Superior temporal gyrus (tissue), 1 donor: ENCODE measurements at regions not wholly inside any gene's neighbourhood (a gene's known extent, or its start where the extent isn't known, plus 50 kb on each side); places are given as distances from the start of the nearest gene placed in this dataset.
"Not testable (repeated sequence)": the region's sequence is repeated elsewhere in the genome, so short reads cannot be mapped to it uniquely, and the experiment has no call there.

Source experiments
- DNase-seq: peaks from one replicate; pipeline ENCODE4 v3.0.0-alpha.2; 2016; ENCODE audit errors: extremely low spot score

DNA sequence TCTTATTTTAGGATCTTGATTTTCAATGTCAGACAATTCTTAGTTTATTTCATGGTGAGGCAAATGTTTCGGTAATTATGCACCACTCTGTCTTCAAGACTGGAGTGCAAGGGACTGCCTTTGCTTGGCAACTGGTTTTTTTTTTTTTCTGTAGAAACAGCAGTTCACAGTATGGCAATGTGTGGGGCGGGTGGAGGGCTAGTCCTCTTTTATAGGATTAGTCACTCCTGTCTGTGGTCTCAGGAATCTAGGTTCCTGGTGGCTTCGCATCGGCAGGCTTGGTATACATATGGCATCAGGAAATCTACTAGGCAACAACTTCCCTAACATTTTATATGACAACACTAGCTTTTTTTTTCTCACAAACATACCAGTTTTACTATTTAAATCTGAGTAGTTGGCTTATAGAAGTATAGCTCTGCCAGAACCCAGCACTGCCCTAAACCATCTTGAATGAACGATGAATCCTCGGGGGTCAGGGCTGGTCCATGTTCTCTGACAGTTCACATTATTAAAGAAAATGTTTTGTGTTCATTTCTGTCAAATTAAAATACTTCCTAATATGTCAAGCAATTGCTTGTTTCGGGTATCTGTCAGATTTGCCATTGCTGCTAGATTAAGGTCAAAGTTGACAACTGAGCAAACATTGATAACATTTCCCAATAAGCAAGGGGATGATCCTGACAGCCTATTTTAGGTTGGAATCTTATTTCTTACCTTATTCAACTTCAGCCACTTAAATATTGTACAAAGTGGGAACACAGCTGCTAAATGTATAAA lies 289.7 kb upstream of the VSTM2A start:
- no peak for DNase-seq

DNA sequence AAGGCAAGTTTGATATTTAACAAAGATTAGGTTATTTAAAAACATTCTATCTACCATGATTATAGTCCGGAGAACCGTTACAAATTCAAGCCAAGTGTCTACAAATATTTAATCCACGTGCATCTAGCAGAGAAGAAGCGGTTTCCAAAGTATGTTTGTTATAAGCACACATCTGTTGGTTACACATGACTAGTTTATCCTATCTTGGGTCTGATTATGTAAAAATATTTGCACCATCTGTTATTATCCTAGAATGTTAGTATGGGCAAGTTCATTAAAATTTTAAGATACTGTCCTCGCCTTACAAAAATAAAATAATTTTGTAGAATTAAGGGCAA lies 289.2 kb upstream of the VSTM2A start:
- no peak for DNase-seq

DNA sequence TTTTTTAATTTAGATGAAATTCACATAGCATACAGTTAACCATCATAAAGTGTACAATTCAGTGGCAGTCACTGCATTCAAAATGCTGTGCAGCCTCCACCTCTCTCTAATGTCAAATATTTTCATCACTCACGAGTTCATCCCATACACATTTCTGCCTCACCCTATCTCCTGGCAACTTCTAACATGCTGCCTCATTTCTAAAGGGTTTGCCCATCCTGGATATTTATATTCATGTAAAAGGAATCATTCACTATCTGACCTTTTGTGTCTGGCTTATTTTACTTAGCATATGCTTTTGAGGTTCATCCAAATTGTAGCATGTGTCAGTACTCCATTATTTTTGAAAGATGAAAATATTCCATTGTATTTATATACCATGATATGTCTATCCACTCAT lies 286.9 kb upstream of the VSTM2A start:
- DNase-seq: no peak

DNA sequence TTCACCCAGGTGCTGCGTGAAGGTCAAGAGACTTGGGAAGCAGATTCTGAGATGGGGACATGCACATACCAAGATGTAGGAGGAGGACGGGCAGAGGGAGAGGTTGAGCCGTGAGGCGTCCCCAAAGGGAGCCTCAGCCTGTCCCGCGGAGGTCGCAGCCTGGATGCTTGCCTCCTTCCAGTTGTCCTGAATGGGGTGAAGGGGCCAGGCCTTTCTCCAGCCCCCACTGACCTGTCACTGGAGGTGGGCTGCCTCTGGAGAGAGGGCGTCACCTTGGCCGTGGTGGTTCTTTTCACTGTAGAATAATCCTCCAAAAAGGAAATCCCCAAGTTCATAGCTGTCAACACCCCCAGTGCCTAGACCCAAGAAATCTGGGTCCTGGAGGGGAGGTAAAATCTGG lies 283.0 kb upstream of the VSTM2A start:
- no peak for DNase-seq

DNA sequence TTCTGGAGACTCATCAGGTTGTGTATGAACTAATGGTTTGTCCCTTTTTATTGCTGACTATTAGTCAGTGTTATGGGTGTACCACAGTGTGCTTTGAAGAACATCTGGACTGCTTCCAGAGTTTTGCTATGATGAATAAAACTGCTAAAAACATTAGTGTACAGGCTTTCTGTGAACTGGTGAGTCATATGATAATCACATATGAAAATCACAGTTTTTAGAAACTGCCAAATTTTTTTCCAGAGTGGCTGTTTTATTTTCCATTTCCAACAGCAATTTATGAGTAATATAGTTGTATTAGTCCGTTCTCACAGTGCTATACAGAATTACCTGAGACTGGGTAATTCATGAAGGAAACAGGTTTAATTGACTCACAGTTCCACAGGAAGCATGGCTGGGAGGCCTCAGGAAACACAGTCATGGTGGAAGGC lies 281.2 kb upstream of the VSTM2A start:
- peak; percentile 64 for DNase-seq

DNA sequence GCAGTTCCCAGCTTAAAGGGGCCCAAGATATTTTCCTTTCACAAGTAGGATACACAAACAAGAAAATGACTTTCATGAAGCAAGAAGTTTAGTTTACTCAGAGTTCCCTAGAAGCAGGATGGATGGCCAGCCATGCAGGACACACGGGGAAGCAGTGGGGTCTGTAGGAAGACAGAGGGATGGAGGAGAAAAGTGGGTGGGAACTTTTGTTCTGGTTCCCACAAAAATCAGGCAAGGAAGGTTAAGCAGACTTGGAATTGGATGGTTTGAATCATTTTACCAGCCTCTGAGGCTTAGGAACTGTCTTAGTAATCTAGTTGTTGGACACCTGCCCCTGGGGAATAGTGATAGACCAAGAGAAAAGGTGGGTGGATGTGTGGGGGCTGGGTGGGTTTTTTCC lies 263.3 kb upstream of the VSTM2A start:
- no peak for DNase-seq

DNA sequence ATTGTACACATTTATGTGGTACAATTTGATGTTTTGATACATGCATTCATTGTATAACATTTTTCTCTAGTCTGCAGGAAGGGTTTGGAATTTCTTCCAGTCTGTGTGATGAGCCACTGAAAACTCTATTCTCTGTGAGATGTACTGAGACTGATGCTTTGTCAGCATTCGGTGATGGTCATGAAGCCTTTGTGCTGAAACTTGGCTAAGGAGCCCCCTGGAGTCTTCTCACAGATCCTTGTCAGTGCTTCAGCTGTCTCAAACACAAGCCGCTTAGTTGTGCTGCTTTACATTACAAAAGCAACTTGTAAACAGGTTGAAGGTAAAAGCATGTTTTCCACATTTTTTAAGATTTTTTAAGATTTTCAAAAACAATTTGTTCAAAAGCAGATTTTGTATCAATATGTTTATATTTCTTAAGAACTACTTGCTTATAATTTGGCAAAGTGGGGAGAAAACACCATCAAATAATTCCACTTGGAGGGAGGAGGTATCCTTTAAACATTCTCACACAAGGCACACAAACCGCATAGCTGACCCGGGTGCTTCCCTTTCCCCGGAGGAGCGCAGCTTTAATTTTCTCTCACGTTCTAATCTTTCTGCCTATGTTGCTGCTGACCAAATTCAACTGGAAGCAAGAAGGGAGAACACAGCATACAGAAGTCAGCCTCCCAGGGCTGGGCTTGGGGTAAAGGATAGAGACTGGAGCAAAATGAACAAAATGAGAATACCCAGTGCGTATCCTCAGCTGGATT lies 249.8 kb upstream of the VSTM2A start:
- DNase-seq: no peak

DNA sequence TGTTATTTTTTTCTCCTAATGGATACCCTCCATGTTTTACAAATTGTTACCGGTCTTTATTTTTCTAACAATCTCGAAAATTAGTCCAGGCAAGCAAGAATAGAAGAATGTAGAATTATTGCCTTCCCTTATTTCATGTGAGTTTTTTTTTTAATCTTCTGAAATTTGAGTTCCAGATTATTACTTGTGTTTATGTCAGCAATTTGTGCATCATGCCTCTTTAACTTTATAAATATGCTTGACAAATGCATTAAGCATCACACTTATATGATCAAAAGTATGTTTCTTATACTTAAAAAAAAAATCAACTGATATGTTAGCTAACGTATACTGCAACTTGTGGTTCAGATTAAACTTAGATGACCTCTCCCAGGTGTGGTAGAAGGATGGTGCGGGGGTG lies 242.7 kb upstream of the VSTM2A start:
- DNase-seq: no peak

DNA sequence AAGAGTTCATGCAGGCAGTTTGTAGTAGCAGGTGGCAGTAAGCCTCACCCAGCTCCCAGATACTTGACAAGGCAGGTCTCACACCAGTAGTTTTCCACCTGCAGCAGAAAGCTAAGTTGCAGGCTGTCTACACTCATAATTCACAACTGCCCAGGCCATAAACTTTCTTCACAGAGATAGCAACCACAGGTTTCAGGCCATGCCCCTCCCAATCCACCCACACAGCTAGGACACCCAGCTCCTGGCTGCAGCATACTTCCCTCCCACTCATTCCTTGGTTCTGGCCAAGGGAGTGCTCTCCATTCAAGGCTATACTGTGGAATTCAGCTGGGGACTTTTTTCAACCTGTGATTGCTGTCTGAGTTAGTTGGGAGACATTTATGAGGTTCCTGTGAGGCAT lies 226.2 kb upstream of the VSTM2A start:
- not testable (repeated sequence) for DNase-seq

DNA sequence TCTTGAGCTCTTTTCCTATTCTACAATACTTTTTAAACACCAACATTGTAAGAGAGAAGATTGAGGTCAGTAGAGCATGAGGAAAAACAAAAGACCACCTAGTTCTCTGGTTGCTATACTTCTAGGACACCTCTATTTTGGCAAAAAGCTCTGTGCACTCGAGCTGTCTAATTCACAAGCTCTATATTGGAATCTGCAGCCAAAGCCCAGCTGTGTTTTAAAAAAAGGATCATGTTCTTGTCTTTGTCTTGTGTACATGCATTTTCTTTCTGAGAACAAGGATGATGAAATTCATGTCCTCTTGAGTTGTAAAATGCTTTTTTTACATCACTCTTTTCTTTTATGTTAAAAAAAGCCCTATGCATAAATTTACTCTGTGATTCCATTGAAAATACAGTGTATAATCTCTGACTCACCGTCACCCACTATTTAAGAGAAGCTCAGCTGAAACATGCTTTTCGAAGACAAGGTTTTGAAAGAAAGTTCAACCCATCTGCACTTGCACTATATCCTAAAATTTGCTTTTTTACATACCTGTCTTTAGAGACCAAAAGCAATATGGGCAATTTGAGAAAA lies 215.5 kb upstream of the VSTM2A start:
- peak; percentile 53 for DNase-seq

DNA sequence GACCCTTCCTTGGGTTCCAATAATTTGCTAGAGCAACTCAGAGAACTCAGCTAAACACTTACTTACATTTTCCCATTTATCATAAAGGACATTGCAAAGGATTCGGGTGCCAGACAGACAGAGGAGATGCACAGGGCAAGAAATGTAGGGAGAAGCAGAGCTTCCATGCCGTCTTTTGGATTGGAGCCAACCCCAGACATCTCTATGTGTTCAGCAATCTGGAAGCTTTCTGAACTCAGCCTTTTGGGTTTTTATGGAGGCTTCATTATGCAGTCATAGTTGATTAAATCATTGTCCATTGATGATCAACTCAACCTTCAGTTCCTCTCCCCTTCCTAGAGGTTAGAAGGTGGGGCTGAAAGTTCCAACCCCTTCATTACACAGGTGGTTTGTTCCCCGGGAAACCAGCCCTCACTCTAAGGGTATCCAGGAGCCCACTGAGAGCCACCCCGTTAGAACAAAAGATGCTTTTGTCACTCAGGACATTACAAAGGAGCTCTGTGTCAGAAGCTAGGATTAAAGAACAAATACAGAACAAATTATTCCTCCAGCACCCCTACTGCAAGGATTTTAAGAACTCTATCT lies 211.9 kb upstream of the VSTM2A start:
- peak; percentile 76 for DNase-seq

DNA sequence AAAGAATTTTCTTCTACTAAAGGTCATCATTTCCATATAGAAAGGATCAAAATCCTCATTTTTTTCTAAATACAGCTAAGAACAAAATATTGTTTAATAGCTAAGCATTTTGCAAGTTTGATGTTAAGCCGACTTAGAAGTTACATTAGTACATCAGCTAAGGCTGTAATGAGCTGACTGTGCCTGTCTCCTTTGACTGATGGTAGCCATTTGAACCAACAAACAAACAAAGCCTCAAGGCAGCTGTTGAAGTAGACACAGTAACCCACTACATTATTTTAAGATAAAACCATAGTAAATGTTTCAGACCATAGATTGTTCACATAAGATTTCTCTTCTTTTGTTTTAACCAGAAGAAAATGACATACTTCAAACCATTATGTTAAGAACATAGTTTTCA lies 210.9 kb upstream of the VSTM2A start:
- no peak for DNase-seq

DNA sequence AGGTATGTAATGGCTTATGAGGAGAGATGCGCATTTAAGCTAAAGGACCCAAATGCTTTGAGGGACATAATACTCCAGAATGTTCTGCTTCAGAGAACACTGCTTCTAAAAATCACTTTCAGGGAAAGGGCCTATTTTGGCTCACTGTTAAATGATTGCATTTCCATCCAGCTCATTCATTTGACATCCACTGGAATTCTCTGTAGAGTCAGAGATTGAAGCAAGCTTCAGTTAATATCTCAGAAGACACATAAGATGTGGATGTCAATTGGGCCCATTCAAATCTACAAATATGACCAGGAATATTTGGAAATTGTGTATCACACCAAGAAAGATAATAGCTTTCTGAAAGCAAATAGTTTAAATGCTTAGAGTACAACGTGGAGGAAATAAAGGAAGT lies 209.9 kb upstream of the VSTM2A start:
- no peak for DNase-seq

DNA sequence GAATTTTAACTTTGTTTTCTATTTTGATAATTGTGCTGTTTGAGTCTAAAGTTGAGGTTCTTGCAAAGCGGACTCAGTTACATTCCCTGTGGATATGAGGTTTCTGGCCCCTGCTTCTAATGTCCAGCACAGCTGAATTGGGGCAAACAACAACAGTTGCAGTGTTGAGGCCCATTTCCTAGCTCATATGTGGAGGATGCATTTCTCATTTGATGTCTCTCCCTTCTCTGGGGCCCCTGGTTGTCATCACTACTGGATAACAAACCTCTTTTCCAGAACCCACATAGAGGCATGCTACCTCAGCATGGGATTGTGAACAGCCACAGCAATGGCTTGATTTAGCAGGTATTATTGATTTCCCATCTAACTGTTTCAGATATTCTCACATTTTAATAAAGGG lies 208.2 kb upstream of the VSTM2A start:
- no peak for DNase-seq

DNA sequence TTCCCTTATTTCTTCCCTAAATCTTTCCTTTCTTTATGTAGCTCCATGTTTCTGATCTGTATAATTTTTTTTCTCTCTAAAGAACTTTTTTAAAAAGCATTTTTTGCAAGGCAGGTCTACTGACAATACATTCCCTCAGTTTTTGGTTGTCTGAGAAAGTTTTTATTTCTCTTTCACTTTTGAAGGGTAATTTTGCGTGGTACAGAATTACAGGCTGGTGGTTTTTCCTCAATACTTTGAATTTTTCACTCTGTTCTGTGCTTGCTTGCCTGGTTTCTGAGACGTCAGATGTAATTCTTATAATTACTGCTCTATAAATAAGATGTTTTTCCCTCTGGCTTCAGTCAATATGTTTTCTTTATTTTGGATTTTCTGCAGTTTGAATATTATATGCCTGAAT lies 205.4 kb upstream of the VSTM2A start:
- DNase-seq: no peak

DNA sequence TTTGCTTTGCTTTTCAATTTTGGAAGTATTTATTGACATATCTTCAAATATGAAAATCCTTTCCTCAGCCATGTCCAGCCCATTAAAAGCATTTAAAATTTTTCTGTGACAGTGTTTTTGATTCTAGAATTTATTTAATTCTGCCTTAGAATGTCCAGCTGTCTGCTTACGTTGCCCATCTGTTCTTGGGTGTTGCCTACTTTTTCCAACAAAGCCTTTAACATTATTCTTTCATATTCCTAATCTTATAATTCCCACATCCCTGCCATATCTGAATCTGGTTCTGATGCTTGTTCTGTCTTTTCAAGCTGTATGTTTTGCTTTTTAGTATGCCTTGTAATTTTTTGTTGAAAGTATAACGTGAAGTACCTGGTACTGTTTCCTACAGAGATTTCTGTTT lies 204.7 kb upstream of the VSTM2A start:
- DNase-seq: no peak

DNA sequence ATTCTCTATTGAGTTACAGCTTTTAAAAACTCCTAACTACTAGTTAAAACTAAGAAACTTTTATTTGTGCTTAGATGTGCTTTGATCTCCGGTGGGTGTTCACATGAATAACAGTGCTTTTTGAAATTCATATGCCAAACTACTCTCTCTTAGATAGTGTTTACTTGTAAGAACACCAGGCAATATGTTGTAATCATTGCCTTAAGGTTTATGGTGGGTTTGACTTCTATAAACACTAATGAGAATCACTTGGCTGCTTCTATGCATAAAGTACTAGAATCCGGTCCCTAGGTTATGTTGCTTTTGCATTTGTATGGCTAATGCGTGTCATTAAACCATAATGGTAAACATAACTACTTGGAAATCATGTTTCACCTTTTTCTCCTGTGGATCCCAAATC lies 203.9 kb upstream of the VSTM2A start:
- no peak for DNase-seq

DNA sequence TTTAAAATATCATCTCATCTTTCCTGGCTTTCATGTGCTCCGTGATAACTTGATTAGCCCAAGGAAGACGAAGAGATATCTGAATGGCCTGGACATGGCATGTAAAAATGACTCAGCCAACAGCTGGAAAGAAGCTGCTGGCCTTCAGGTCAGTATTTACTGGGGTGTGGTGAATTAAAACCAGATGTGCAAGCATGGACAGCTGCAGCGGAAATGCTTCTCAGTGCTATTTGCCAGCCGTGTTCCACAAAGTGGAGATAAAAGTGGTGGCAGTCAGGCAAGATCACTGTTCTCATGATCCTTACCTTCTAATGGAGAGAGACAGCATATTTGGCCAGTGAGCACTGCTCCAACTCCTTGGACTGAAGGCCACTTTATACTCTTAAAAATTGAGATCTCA lies 203.1 kb upstream of the VSTM2A start:
- no peak for DNase-seq

DNA sequence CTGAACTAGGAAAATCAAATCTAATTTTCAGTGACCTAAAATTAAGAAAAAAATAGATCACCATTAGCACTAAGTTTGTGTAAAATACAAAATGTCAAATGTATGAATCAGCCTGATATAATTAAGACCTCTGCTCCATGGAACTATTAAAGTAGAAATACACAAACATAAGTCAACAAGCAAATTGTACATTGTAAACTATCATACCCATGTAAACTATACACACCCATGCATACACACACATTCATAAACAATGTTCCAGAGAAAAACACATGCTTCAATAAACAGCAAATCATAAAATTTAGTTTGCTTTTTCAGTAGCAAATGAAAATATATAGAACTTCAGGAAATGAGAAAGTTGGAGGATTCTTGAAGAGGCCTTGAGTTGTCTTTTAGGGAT lies 199.7 kb upstream of the VSTM2A start:
- DNase-seq: no peak

DNA sequence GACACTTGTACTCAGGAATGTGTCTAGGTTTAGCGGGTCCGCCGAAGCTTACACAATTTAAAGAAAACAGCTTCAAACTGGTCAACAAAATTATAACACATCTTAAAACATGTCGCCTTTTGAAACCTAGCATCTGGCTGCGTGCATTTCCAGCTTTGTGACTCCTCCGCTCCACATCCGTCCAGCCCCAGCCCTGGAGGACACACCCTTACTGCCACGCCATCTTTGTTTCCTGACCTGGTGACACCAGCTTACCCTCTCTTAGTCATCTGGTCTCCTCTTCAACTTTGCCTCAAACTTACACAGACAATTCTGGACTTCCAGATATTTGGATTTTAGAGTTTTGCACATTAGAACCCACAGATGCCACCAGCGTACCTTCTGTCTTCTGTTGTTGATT lies 198.7 kb upstream of the VSTM2A start:
- DNase-seq: no peak

DNA sequence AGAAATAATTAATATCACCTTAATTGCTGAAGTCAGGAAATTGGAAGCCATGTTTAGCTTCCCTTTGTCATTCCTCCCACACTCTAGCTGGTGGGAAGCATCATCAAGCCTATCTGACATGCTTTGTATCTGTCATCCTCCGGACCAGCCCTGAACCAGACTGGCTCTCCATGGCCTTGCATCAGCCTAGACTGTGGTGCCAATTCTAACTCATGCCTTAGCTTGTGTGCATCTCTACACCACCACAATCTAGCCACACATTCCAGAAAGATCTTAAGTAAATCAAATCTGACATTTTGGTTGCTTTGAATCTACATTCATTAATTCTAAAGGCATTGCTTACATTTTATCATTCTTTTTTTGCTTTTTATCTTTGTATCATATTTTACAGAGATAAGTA lies 196.4 kb upstream of the VSTM2A start:
- DNase-seq: no peak

DNA sequence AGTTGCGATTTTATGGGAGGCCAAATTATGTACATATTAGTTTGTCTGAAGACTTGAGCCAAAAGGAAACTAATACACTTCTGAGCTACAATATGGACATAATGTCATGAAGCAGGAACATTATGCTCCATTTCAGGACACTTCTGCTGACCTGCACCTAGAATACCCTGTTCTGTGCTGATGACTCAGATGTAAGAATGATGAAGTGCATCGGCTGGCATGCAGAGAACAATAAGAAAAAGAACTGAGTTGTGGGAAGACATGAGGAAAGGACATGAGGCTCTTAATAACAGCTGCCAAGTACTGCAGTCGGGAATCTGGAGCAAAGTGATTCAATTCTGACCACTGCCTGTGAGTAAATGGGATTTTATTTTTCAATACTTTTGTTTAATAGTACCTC lies 192.9 kb upstream of the VSTM2A start:
- no peak for DNase-seq

DNA sequence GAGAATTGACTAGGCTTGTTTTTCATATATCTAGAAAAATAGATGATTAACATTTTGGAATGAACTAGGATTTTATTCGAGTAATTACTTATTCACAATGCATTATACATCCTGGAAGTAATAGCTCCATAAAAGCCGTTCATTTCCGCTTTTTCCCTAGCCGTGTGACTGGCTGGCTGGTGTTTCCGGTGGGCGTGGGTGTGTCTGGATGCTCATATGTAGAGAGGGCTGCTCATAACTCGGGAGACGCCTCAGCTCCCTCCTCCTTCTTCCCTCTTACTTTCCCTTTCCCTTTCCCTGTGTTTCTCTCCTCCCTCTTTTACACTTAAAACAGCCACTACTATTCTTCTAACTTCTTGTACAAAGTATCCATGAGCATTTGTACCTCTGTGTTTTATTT lies 187.7 kb upstream of the VSTM2A start:
- no peak for DNase-seq
